ENCODE measurements at regions not wholly inside any gene's neighbourhood (a gene's known extent, or its start where the extent isn't known, plus 50 kb on each side); places are given as distances from the start of the nearest gene placed in this dataset.

DNA sequence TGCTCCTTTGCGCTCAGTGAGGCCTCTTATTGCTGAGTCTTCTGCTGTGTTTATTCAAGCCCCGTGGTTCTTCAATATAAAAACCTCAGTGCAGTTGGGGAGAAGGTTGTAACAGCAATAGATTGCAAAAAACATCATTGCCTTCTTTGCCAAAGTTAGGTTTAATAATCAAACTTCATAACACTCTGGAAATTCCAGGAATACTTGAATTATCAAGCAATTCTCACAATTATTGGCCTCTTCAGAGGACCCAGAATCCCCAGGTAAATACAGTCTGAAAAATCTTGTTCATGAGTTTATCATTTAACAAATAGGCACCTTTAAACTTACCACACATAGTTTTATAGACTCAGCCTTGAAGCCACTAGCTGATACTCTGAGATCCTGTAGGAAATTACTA is 213.6 kb downstream of the OGFRL1 start:
- no peak for DNase-seq (ENCODE audit: low spot score)

DNA sequence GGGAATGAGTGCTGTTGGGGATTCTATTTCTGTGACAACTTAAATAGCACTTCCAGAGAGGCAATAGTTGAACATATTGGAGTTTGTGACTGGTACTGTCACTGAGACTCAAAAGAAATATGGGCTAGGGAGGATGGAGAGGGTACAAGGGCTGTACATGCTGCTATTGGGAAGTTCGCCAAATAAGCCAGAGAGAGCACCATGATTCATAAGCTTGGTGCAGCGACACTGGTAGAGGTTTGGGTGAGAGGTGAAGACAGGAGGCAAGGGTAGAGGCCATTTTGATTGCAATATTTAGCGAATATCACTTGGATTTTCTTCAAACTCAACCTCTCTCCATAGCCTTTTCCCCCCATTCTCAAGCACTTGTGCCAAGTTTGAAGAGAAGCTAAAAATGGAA is 214.3 kb downstream of the OGFRL1 start:
- 92% methylated on average over 3 of the region's 3 CpGs for WGBS
- H3K36me3 ChIP-seq (ENCODE audit: control insufficient read depth in 4 of 4, insufficient read depth in 3 of 4, low read depth in 1 of 4, low read length in 3 of 4), result no peaks in the 10 kb centered on the region
- TF ChIP-seq, protein P1, sequence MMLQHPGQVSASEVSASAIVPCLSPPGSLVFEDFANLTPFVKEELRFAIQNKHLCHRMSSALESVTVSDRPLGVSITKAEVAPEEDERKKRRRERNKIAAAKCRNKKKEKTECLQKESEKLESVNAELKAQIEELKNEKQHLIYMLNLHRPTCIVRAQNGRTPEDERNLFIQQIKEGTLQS (IDR thresholded peaks at IDR 0.05), result no peak
- TF ChIP-seq TAF1 (conservative IDR thresholded peaks at IDR 0.05) (no peak), HNF4A (conservative IDR thresholded peaks at IDR 0.05) (no peak), NR2F2 (IDR thresholded peaks at IDR 0.05) (no peak), HNF4G (IDR thresholded peaks at IDR 0.05) (no peak), JUND (IDR thresholded peaks at IDR 0.05) (no peak), YY1 (IDR thresholded peaks at IDR 0.05) (no peak), GABPA (IDR thresholded peaks at IDR 0.05 in 1 of 2, conservative IDR thresholded peaks at IDR 0.05 in 1 of 2) (no peak)
- TF ChIP-seq, protein P2, sequence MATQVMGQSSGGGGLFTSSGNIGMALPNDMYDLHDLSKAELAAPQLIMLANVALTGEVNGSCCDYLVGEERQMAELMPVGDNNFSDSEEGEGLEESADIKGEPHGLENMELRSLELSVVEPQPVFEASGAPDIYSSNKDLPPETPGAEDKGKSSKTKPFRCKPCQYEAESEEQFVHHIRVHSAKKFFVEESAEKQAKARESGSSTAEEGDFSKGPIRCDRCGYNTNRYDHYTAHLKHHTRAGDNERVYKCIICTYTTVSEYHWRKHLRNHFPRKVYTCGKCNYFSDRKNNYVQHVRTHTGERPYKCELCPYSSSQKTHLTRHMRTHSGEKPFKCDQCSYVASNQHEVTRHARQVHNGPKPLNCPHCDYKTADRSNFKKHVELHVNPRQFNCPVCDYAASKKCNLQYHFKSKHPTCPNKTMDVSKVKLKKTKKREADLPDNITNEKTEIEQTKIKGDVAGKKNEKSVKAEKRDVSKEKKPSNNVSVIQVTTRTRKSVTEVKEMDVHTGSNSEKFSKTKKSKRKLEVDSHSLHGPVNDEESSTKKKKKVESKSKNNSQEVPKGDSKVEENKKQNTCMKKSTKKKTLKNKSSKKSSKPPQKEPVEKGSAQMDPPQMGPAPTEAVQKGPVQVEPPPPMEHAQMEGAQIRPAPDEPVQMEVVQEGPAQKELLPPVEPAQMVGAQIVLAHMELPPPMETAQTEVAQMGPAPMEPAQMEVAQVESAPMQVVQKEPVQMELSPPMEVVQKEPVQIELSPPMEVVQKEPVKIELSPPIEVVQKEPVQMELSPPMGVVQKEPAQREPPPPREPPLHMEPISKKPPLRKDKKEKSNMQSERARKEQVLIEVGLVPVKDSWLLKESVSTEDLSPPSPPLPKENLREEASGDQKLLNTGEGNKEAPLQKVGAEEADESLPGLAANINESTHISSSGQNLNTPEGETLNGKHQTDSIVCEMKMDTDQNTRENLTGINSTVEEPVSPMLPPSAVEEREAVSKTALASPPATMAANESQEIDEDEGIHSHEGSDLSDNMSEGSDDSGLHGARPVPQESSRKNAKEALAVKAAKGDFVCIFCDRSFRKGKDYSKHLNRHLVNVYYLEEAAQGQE (IDR thresholded peaks at IDR 0.05), result no peak

More for the DNA sequence above, 213.6 kb downstream of the OGFRL1 start:
- H3K4me3 ChIP-seq (ENCODE audit: low read depth in 1 of 3, low read length in 3 of 3), result no peak overlapping the region
- no peaks in the 10 kb centered on the region for H3K36me3 ChIP-seq (ENCODE audit: control insufficient read depth in 4 of 4, insufficient read depth in 3 of 4, low read depth in 1 of 4, low read length in 3 of 4)
- H3K27me3 ChIP-seq (ENCODE audit: control insufficient read depth in 4 of 4, insufficient read depth in 4 of 4, low read length in 3 of 4), result no peaks in the 10 kb centered on the region
- H3K27ac ChIP-seq (ENCODE audit: low read depth in 1 of 2, low read length in 2 of 2), result no peak overlapping the region
- no peaks in the 10 kb centered on the region for H3K9me3 ChIP-seq (ENCODE audit: control insufficient read depth in 4 of 4, low read length in 3 of 4)
- peaks cover 0 to 18% (median 15%) of the 10 kb centered on the region in 4 donors for H3K4me1 ChIP-seq (ENCODE audit: control insufficient read depth in 4 of 4, insufficient read depth in 4 of 4, low read length in 3 of 4)
- 54% methylated on average over 2 of the region's 2 CpGs for WGBS
- no peak overlapping the region for H3K9ac ChIP-seq (ENCODE audit: low read depth in 1 of 2, low read length in 2 of 2)
- no peak for TF ChIP-seq FOXA1 (IDR thresholded peaks at IDR 0.05)
- no peak for TF ChIP-seq NR2F2 (IDR thresholded peaks at IDR 0.05)
- TF ChIP-seq GABPA (IDR thresholded peaks at IDR 0.05 in 1 of 2, conservative IDR thresholded peaks at IDR 0.05 in 1 of 2), result no peak
- TF ChIP-seq RXRA (IDR thresholded peaks at IDR 0.05), result no peak
- TF ChIP-seq HNF4G (IDR thresholded peaks at IDR 0.05), result no peak
- no peak for TF ChIP-seq TAF1 (conservative IDR thresholded peaks at IDR 0.05)
- no peak for TF ChIP-seq EGR1 (IDR thresholded peaks at IDR 0.05; ENCODE audit: low read depth in 2 of 2)
- TF ChIP-seq FOXA2 (IDR thresholded peaks at IDR 0.05), result no peak
- TF ChIP-seq, protein P2 (IDR thresholded peaks at IDR 0.05), result no peak
- TF ChIP-seq RAD21 (IDR thresholded peaks at IDR 0.05), result no peak
- TF ChIP-seq SP1 (IDR thresholded peaks at IDR 0.05), result no peak
- TF ChIP-seq, protein P3, sequence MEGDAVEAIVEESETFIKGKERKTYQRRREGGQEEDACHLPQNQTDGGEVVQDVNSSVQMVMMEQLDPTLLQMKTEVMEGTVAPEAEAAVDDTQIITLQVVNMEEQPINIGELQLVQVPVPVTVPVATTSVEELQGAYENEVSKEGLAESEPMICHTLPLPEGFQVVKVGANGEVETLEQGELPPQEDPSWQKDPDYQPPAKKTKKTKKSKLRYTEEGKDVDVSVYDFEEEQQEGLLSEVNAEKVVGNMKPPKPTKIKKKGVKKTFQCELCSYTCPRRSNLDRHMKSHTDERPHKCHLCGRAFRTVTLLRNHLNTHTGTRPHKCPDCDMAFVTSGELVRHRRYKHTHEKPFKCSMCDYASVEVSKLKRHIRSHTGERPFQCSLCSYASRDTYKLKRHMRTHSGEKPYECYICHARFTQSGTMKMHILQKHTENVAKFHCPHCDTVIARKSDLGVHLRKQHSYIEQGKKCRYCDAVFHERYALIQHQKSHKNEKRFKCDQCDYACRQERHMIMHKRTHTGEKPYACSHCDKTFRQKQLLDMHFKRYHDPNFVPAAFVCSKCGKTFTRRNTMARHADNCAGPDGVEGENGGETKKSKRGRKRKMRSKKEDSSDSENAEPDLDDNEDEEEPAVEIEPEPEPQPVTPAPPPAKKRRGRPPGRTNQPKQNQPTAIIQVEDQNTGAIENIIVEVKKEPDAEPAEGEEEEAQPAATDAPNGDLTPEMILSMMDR (IDR thresholded peaks at IDR 0.05; ENCODE audit: low read depth, low read length, missing input control), result no peak
- TF ChIP-seq JUND (IDR thresholded peaks at IDR 0.05), result no peak
- no peak for TF ChIP-seq HNF4A (conservative IDR thresholded peaks at IDR 0.05)
- TF ChIP-seq YY1 (IDR thresholded peaks at IDR 0.05), result no peak
- TF ChIP-seq, protein P4, sequence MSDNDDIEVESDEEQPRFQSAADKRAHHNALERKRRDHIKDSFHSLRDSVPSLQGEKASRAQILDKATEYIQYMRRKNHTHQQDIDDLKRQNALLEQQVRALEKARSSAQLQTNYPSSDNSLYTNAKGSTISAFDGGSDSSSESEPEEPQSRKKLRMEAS (IDR thresholded peaks at IDR 0.05), result no peak
- TF ChIP-seq, protein P5, sequence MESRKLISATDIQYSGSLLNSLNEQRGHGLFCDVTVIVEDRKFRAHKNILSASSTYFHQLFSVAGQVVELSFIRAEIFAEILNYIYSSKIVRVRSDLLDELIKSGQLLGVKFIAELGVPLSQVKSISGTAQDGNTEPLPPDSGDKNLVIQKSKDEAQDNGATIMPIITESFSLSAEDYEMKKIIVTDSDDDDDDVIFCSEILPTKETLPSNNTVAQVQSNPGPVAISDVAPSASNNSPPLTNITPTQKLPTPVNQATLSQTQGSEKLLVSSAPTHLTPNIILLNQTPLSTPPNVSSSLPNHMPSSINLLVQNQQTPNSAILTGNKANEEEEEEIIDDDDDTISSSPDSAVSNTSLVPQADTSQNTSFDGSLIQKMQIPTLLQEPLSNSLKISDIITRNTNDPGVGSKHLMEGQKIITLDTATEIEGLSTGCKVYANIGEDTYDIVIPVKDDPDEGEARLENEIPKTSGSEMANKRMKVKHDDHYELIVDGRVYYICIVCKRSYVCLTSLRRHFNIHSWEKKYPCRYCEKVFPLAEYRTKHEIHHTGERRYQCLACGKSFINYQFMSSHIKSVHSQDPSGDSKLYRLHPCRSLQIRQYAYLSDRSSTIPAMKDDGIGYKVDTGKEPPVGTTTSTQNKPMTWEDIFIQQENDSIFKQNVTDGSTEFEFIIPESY (IDR thresholded peaks at IDR 0.05), result no peak
- TF ChIP-seq, protein P1 (IDR thresholded peaks at IDR 0.05), result no peak

More for the DNA sequence above, 214.3 kb downstream of the OGFRL1 start:
- no peak for DNase-seq (ENCODE audit: low spot score)
- Histone ChIP-seq H3K9me3 (ENCODE audit: control insufficient read depth in 4 of 4, low read length in 3 of 4) (no peaks in the 10 kb centered on the region), H3K9ac (ENCODE audit: low read depth in 1 of 2, low read length in 2 of 2) (no peak overlapping the region), H3K4me3 (ENCODE audit: low read depth in 1 of 3, low read length in 3 of 3) (no peak overlapping the region), H3K27ac (ENCODE audit: low read depth in 1 of 2, low read length in 2 of 2) (no peak overlapping the region), H3K4me1 (ENCODE audit: control insufficient read depth in 4 of 4, insufficient read depth in 4 of 4, low read length in 3 of 4) (peaks cover 0 to 18% (median 15%) of the 10 kb centered on the region in 4 donors), H3K27me3 (ENCODE audit: control insufficient read depth in 4 of 4, insufficient read depth in 4 of 4, low read length in 3 of 4) (no peaks in the 10 kb centered on the region)

Data from liver (tissue), 8 donors.